Stomach (tissue), 8 donors: ENCODE measurements at regions not wholly inside any gene's neighbourhood (a gene's known extent, or its start where the extent isn't known, plus 50 kb on each side); places are given as distances from the start of the nearest gene placed in this dataset.

Source experiments
- DNase-seq, 2 donors: peaks; one replicate each; pipeline versions ENCODE4 v3.0.0 to v3.0.0-alpha.2; 2013 to 2019
- H3K27ac ChIP-seq, 5 donors: fragments of 200-600 bp in 4 of 5; sonication (generic) in 4 of 5; one replicate each; pipeline ENCODE4 v1.5.1; 2013 to 2019; ENCODE audit warnings: mild to moderate bottlenecking in 1 of 5, moderate library complexity in 1 of 5
- H3K27me3 ChIP-seq, 3 donors: fragments of 200-600 bp; sonication (generic); one replicate each; pipeline ENCODE4 v1.5.1; 2017 to 2019; ENCODE audit warnings: mixed run types in 1 of 3
- H3K36me3 ChIP-seq, 4 donors: fragments of 200-600 bp; sonication (generic); 1 replicate in 3 of 4; 2 replicates in 1 of 4; pipeline ENCODE4 v1.5.1; 2016 to 2019
- H3K4me1 ChIP-seq, 4 donors: fragments of 200-600 bp; sonication (generic); one replicate each; pipeline ENCODE4 v1.5.1; 2016 to 2019
- H3K4me3 ChIP-seq, 4 donors: fragments of 200-600 bp; sonication (generic) in 3 of 4; one replicate each; pipeline ENCODE4 v1.5.1; 2016 to 2019; ENCODE audit warnings: mild to moderate bottlenecking in 1 of 4
- H3K9me3 ChIP-seq, 4 donors: fragments of 200-600 bp; sonication (generic); one replicate each; pipeline ENCODE4 v1.5.1; 2016 to 2019
- CTCF ChIP-seq, 7 experiments: fragments of 450-650 bp in 4 of 7; fragments of 200-600 bp in 3 of 7; sonication (generic) in 3 of 7; IDR thresholded peaks; one replicate each; pipeline ENCODE4 v1.5.1; 2016 to 2019; ENCODE audit warnings: antibody characterized with exemption in 7 of 7, control low read depth in 2 of 7, mild to moderate bottlenecking in 1 of 7
- EP300 ChIP-seq: sonication (generic); formaldehyde crosslinking; IDR thresholded peaks from one replicate; pipeline ENCODE4 v1.6.1; 2017; ENCODE audit warnings: antibody characterized with exemption
- POLR2A ChIP-seq, 4 donors: fragments of 450-650 bp; IDR thresholded peaks; one replicate each; pipeline ENCODE4 v1.6.1; 2016; ENCODE audit warnings: antibody characterized with exemption in 4 of 4, control low read depth in 2 of 4, mild to moderate bottlenecking in 1 of 4, moderate library complexity in 1 of 4
- POLR2AphosphoS5 ChIP-seq, 3 donors: sonication (generic); formaldehyde crosslinking; IDR thresholded peaks; one replicate each; pipeline ENCODE4 v1.6.1; 2016; ENCODE audit warnings: antibody characterized with exemption in 3 of 3
- WGBS, 5 donors: extraction: QIAGEN DNeasy Blood & Tissue Kit in 3 of 5; methylation state at CpG; one replicate each; pipeline versions ENCODE4 v1.1.5 to v1.1.7; 2013 to 2018; 5-methylcytosine and 5-hydroxymethylcytosine counted together
- intact Hi-C: fragments of 100-400 bp; cut with DNase I; formaldehyde crosslinking; loops from one replicate; pipeline ENCODE4 v1.15.1; 2023; ENCODE audit warnings: low total_unique reads
- donor health status: healthy with polysubstance abuse.
- donor health status: Bipolar disorder and iron deficiency.
- donor health status: healthy.

GRCh38 chr6:98498144-98498775, 336.1 kb upstream of the POU3F2 start:
- no peak overlapping the region for H3K27ac ChIP-seq
- no peak overlapping the region for H3K4me3 ChIP-seq
- no peaks in the 10 kb centered on the region for H3K4me1 ChIP-seq
- intact Hi-C loops = no loop called here
- no peak for DNase-seq
- 70 to 77% (median 74%) methylated on average over 7 of the region's 7 CpGs for WGBS, 5 donors
- H3K27me3 ChIP-seq = no peaks in the 10 kb centered on the region
- H3K9me3 ChIP-seq = no peaks in the 10 kb centered on the region
- no peaks in the 10 kb centered on the region for H3K36me3 ChIP-seq
- TF ChIP-seq EP300 (no peak), POLR2A (IDR thresholded peaks at IDR 0.05) (no peak), CTCF (IDR thresholded peaks at IDR 0.05) (no peak), POLR2AphosphoS5 (IDR thresholded peaks at IDR 0.05) (no peak)

- Histone ChIP-seq H3K9me3 (no peaks in the 10 kb centered on the region), H3K4me3 (no peak overlapping the region), H3K4me1 (no peaks in the 10 kb centered on the region), H3K36me3 (no peaks in the 10 kb centered on the region), H3K27me3 (no peaks in the 10 kb centered on the region), H3K27ac (no peak overlapping the region)
- DNase-seq = peak in 1 of 2 donors; percentile 3
- WGBS, 5 donors = 29 to 54% (median 35%) methylated on average over 3 of the region's 3 CpGs
- no peak for TF ChIP-seq POLR2AphosphoS5 (IDR thresholded peaks at IDR 0.05)
- TF ChIP-seq EP300 = no peak
- TF ChIP-seq POLR2A (IDR thresholded peaks at IDR 0.05) = no peak
- TF ChIP-seq CTCF (IDR thresholded peaks at IDR 0.05) = no peak
- intact Hi-C loops = no loop called here
Observed at GRCh38 chr6:98498866-98499265, 335.5 kb upstream of the POU3F2 start.

GRCh38 chr6:98514073-98514720, 320.2 kb upstream of the POU3F2 start:
- 61 to 82% (median 79%) methylated on average over 2 of the region's 2 CpGs for WGBS, 5 donors
- intact Hi-C loops = no loop called here

GRCh38 chr6:98514796-98515195, 319.6 kb upstream of the POU3F2 start:
- no peak for DNase-seq
- intact Hi-C loops = no loop called here
- Histone ChIP-seq H3K4me3 (no peak overlapping the region), H3K9me3 (no peaks in the 10 kb centered on the region), H3K4me1 (no peaks in the 10 kb centered on the region), H3K27me3 (no peaks in the 10 kb centered on the region), H3K36me3 (no peaks in the 10 kb centered on the region), H3K27ac (no peak overlapping the region)
- 81 to 90% (median 88%) methylated on average over 1 of the region's 1 CpG for WGBS, 5 donors
- TF ChIP-seq CTCF (IDR thresholded peaks at IDR 0.05) (no peak), POLR2AphosphoS5 (IDR thresholded peaks at IDR 0.05) (no peak), POLR2A (IDR thresholded peaks at IDR 0.05) (no peak), EP300 (no peak)

More at GRCh38 chr6:98514073-98514720, 320.2 kb upstream of the POU3F2 start:
- H3K9me3 ChIP-seq = no peaks in the 10 kb centered on the region
- H3K36me3 ChIP-seq = no peaks in the 10 kb centered on the region
- H3K4me1 ChIP-seq = no peaks in the 10 kb centered on the region
- no peak for DNase-seq
- no peaks in the 10 kb centered on the region for H3K27me3 ChIP-seq
- no peak overlapping the region for H3K27ac ChIP-seq
- H3K4me3 ChIP-seq = no peak overlapping the region
- TF ChIP-seq CTCF (IDR thresholded peaks at IDR 0.05) = no peak
- no peak for TF ChIP-seq POLR2A (IDR thresholded peaks at IDR 0.05)
- TF ChIP-seq POLR2AphosphoS5 (IDR thresholded peaks at IDR 0.05) = no peak
- TF ChIP-seq EP300 = no peak
